ENCODE measurements at regions not wholly inside any gene's neighbourhood (a gene's known extent, or its start where the extent isn't known, plus 50 kb on each side); places are given as distances from the start of the nearest gene placed in this dataset.

DNA sequence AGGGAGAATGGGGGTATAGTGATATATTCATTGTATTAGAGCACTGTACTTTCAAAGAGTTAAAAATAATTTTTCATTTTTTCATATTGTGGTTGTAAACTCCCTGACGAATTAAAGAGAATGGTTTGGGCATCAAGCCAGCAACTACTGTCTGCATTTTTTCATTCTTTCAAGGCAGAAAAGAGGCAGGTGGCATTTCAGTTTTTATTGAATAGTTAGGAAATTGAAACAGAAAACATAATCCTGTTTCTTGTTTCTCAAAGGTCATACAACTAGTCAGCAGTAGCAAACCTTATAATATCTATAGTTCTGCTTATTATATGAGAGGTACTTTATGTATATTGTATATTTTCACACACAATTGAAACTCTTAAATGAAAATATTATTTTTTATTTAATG lies 303.9 kb upstream of the KCND2 start:
- Histone ChIP-seq H3K4me1 (ENCODE audit: control insufficient read depth in 4 of 4, insufficient read depth in 4 of 4, low read length in 3 of 4) (no peaks in the 10 kb centered on the region), H3K4me3 (ENCODE audit: low read depth in 1 of 3, low read length in 3 of 3) (no peak overlapping the region), H3K36me3 (ENCODE audit: control insufficient read depth in 4 of 4, insufficient read depth in 3 of 4, low read depth in 1 of 4, low read length in 3 of 4) (no peaks in the 10 kb centered on the region), H3K9me3 (ENCODE audit: control insufficient read depth in 4 of 4, low read length in 3 of 4) (no peaks in the 10 kb centered on the region), H3K27me3 (ENCODE audit: control insufficient read depth in 4 of 4, insufficient read depth in 4 of 4, low read length in 3 of 4) (no peaks in the 10 kb centered on the region), H3K9ac (ENCODE audit: low read depth in 1 of 2, low read length in 2 of 2) (no peak overlapping the region), H3K27ac (ENCODE audit: low read depth in 1 of 2, low read length in 2 of 2) (no peak overlapping the region)
- TF ChIP-seq HNF4A (conservative IDR thresholded peaks at IDR 0.05) (no peak), RXRA (IDR thresholded peaks at IDR 0.05) (no peak), FOXA1 (IDR thresholded peaks at IDR 0.05) (no peak), TAF1 (conservative IDR thresholded peaks at IDR 0.05) (no peak), GABPA (IDR thresholded peaks at IDR 0.05 in 1 of 2, conservative IDR thresholded peaks at IDR 0.05 in 1 of 2) (no peak)
- TF ChIP-seq, protein P1, sequence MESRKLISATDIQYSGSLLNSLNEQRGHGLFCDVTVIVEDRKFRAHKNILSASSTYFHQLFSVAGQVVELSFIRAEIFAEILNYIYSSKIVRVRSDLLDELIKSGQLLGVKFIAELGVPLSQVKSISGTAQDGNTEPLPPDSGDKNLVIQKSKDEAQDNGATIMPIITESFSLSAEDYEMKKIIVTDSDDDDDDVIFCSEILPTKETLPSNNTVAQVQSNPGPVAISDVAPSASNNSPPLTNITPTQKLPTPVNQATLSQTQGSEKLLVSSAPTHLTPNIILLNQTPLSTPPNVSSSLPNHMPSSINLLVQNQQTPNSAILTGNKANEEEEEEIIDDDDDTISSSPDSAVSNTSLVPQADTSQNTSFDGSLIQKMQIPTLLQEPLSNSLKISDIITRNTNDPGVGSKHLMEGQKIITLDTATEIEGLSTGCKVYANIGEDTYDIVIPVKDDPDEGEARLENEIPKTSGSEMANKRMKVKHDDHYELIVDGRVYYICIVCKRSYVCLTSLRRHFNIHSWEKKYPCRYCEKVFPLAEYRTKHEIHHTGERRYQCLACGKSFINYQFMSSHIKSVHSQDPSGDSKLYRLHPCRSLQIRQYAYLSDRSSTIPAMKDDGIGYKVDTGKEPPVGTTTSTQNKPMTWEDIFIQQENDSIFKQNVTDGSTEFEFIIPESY (IDR thresholded peaks at IDR 0.05) = no peak
- TF ChIP-seq, protein P2, sequence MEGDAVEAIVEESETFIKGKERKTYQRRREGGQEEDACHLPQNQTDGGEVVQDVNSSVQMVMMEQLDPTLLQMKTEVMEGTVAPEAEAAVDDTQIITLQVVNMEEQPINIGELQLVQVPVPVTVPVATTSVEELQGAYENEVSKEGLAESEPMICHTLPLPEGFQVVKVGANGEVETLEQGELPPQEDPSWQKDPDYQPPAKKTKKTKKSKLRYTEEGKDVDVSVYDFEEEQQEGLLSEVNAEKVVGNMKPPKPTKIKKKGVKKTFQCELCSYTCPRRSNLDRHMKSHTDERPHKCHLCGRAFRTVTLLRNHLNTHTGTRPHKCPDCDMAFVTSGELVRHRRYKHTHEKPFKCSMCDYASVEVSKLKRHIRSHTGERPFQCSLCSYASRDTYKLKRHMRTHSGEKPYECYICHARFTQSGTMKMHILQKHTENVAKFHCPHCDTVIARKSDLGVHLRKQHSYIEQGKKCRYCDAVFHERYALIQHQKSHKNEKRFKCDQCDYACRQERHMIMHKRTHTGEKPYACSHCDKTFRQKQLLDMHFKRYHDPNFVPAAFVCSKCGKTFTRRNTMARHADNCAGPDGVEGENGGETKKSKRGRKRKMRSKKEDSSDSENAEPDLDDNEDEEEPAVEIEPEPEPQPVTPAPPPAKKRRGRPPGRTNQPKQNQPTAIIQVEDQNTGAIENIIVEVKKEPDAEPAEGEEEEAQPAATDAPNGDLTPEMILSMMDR (IDR thresholded peaks at IDR 0.05; ENCODE audit: low read depth, low read length, missing input control) = no peak
- TF ChIP-seq, protein P3, sequence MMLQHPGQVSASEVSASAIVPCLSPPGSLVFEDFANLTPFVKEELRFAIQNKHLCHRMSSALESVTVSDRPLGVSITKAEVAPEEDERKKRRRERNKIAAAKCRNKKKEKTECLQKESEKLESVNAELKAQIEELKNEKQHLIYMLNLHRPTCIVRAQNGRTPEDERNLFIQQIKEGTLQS (IDR thresholded peaks at IDR 0.05) = no peak
- WGBS = 42% methylated on average over 1 of the region's 1 CpG
- no peak for DNase-seq (ENCODE audit: low spot score)

DNA sequence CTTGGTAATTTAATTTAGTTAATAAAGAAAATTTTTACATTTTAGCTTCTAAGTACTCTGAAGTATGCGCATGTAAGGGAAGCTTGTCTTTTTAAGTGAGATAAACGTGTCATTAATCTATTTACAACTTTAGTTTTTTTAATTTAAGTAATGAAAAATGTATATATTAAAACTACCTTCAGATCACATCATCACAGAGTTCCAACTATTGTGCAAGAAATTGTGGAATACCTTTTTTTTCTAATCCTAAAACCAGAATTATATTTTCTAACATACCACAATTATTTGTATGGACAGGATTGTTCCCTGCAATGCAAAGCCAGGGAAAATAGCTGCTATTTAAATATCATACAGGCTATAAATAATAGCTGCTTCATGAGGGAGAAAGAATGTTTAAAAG lies 303.2 kb upstream of the KCND2 start:
- 72% methylated on average over 2 of the region's 2 CpGs for WGBS
- DNase-seq (ENCODE audit: low spot score) = no peak
- Histone ChIP-seq H3K36me3 (ENCODE audit: control insufficient read depth in 4 of 4, insufficient read depth in 3 of 4, low read depth in 1 of 4, low read length in 3 of 4) (no peaks in the 10 kb centered on the region), H3K9me3 (ENCODE audit: control insufficient read depth in 4 of 4, low read length in 3 of 4) (no peaks in the 10 kb centered on the region), H3K4me1 (ENCODE audit: control insufficient read depth in 4 of 4, insufficient read depth in 4 of 4, low read length in 3 of 4) (no peaks in the 10 kb centered on the region), H3K27me3 (ENCODE audit: control insufficient read depth in 4 of 4, insufficient read depth in 4 of 4, low read length in 3 of 4) (no peaks in the 10 kb centered on the region), H3K9ac (ENCODE audit: low read depth in 1 of 2, low read length in 2 of 2) (no peak overlapping the region), H3K4me3 (ENCODE audit: low read depth in 1 of 3, low read length in 3 of 3) (no peak overlapping the region), H3K27ac (ENCODE audit: low read depth in 1 of 2, low read length in 2 of 2) (no peak overlapping the region)
- TF ChIP-seq, protein P4, sequence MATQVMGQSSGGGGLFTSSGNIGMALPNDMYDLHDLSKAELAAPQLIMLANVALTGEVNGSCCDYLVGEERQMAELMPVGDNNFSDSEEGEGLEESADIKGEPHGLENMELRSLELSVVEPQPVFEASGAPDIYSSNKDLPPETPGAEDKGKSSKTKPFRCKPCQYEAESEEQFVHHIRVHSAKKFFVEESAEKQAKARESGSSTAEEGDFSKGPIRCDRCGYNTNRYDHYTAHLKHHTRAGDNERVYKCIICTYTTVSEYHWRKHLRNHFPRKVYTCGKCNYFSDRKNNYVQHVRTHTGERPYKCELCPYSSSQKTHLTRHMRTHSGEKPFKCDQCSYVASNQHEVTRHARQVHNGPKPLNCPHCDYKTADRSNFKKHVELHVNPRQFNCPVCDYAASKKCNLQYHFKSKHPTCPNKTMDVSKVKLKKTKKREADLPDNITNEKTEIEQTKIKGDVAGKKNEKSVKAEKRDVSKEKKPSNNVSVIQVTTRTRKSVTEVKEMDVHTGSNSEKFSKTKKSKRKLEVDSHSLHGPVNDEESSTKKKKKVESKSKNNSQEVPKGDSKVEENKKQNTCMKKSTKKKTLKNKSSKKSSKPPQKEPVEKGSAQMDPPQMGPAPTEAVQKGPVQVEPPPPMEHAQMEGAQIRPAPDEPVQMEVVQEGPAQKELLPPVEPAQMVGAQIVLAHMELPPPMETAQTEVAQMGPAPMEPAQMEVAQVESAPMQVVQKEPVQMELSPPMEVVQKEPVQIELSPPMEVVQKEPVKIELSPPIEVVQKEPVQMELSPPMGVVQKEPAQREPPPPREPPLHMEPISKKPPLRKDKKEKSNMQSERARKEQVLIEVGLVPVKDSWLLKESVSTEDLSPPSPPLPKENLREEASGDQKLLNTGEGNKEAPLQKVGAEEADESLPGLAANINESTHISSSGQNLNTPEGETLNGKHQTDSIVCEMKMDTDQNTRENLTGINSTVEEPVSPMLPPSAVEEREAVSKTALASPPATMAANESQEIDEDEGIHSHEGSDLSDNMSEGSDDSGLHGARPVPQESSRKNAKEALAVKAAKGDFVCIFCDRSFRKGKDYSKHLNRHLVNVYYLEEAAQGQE (IDR thresholded peaks at IDR 0.05) = no peak
- no peak for TF ChIP-seq NR2F2 (IDR thresholded peaks at IDR 0.05)
- TF ChIP-seq, protein P3 (IDR thresholded peaks at IDR 0.05) = no peak
- no peak for TF ChIP-seq HNF4A (conservative IDR thresholded peaks at IDR 0.05)
- TF ChIP-seq JUND (IDR thresholded peaks at IDR 0.05) = no peak
- TF ChIP-seq, protein P1 (IDR thresholded peaks at IDR 0.05) = no peak
- no peak for TF ChIP-seq FOXA1 (IDR thresholded peaks at IDR 0.05)
- TF ChIP-seq YY1 (IDR thresholded peaks at IDR 0.05) = no peak
- no peak for TF ChIP-seq SP1 (IDR thresholded peaks at IDR 0.05)
- no peak for TF ChIP-seq HNF4G (IDR thresholded peaks at IDR 0.05)
- no peak for TF ChIP-seq RAD21 (IDR thresholded peaks at IDR 0.05)
- TF ChIP-seq TAF1 (conservative IDR thresholded peaks at IDR 0.05) = no peak
- TF ChIP-seq EGR1 (IDR thresholded peaks at IDR 0.05; ENCODE audit: low read depth in 2 of 2) = no peak
- TF ChIP-seq, protein P2 (IDR thresholded peaks at IDR 0.05; ENCODE audit: low read depth, low read length, missing input control) = no peak
- TF ChIP-seq FOXA2 (IDR thresholded peaks at IDR 0.05) = no peak

Measured in liver (tissue), 8 donors.